ENCODE measurements at regions not wholly inside any gene's neighbourhood (a gene's known extent, or its start where the extent isn't known, plus 50 kb on each side); places are given as distances from the start of the nearest gene placed in this dataset.

GRCh38 chr5:125484742-125485641 lies 738.6 kb upstream of the ZNF608 start:
- no peak for TF ChIP-seq EZH2 (IDR thresholded peaks at IDR 0.05; ENCODE audit: low read length, unreplicated experiment)
- no peak for TF ChIP-seq CTCF (conservative IDR thresholded peaks at IDR 0.05; ENCODE audit: low read depth, low read length)
